Osteoblast (primary cell): ENCODE measurements at regions not wholly inside any gene's neighbourhood (a gene's known extent, or its start where the extent isn't known, plus 50 kb on each side); places are given as distances from the start of the nearest gene placed in this dataset.

Experiments used
- DNase-seq: peaks from one replicate; pipeline ENCODE4 v3.0.0; 2011; ENCODE audit warnings: low spot score, mixed read lengths; ENCODE audit not compliant: insufficient read length; ENCODE audit errors: missing footprints
- H2AFZ ChIP-seq: 2 replicates; pipeline ENCODE4 v1.6.0; 2011; ENCODE audit warnings: mild to moderate bottlenecking, low read length
- H3K27ac ChIP-seq: 2 replicates; pipeline ENCODE4 v1.5.1; 2011; ENCODE audit warnings: mild to moderate bottlenecking, low read depth, low read length, moderate library complexity
- H3K27me3 ChIP-seq: 2 replicates; pipeline ENCODE4 v1.6.0; 2012; ENCODE audit warnings: mild to moderate bottlenecking, control low read depth, inconsistent platforms, low read length, moderate library complexity; ENCODE audit not compliant: insufficient read depth
- H3K36me3 ChIP-seq: 2 replicates; pipeline ENCODE4 v1.5.1; 2011; ENCODE audit warnings: mild to moderate bottlenecking, low read length, control low read depth, moderate library complexity; ENCODE audit not compliant: insufficient read depth
- H3K4me1 ChIP-seq: 2 replicates; pipeline ENCODE4 v1.5.1; 2011; ENCODE audit warnings: mild to moderate bottlenecking, low read length, control low read depth, moderate library complexity; ENCODE audit not compliant: insufficient read depth
- H3K4me2 ChIP-seq: 2 replicates; pipeline ENCODE4 v1.6.0; 2011; ENCODE audit warnings: mild to moderate bottlenecking, low read length; ENCODE audit not compliant: insufficient read depth
- H3K4me3 ChIP-seq: fragments of 200-600 bp; sonication (generic); 3 replicates; pipeline ENCODE4 v1.5.1; 2012; ENCODE audit warnings: mild to moderate bottlenecking, low read length, inconsistent platforms; ENCODE audit not compliant: insufficient read depth
- H3K79me2 ChIP-seq: 2 replicates; pipeline ENCODE4 v1.6.0; 2012; ENCODE audit warnings: mild to moderate bottlenecking, low read length, control low read depth, inconsistent platforms; ENCODE audit not compliant: insufficient read depth
- H3K9me3 ChIP-seq: 2 replicates; pipeline ENCODE4 v1.5.1; 2011; ENCODE audit warnings: low read depth, low read length, control low read depth
- H4K20me1 ChIP-seq: 2 replicates; pipeline ENCODE4 v1.6.0; 2012; ENCODE audit warnings: mild to moderate bottlenecking, low read length, control low read depth; ENCODE audit not compliant: insufficient read depth
- TF ChIP-seq, protein P1 (sequence below): IDR thresholded peaks from 2 replicates; pipeline ENCODE4 v1.5.1; 2011; ENCODE audit warnings: mild to moderate bottlenecking, low read depth, low read length, moderate library complexity; ENCODE audit errors: extremely low read depth

DNA sequence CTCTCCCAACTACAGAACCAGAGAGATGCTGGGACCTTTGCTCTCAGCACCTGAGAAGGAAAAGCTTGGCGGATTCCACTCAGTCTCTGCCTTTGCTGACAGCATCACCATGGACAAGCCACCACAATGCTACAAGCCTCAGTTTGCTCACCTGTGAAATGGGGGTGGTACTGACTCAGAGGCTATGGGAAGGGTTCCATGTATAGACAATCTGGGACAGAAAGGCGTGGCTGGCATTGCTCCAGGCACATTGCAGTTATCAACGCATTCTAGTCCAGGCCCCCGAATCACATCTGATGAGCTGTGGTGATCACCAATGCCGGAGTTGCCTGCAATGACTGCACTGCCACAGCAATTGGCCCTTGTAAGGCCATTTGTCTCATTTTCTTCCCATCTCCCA lies 72.6 kb downstream of the ISX start:
- no peaks in the 10 kb centered on the region for H3K4me1 ChIP-seq
- TF ChIP-seq, protein P1, sequence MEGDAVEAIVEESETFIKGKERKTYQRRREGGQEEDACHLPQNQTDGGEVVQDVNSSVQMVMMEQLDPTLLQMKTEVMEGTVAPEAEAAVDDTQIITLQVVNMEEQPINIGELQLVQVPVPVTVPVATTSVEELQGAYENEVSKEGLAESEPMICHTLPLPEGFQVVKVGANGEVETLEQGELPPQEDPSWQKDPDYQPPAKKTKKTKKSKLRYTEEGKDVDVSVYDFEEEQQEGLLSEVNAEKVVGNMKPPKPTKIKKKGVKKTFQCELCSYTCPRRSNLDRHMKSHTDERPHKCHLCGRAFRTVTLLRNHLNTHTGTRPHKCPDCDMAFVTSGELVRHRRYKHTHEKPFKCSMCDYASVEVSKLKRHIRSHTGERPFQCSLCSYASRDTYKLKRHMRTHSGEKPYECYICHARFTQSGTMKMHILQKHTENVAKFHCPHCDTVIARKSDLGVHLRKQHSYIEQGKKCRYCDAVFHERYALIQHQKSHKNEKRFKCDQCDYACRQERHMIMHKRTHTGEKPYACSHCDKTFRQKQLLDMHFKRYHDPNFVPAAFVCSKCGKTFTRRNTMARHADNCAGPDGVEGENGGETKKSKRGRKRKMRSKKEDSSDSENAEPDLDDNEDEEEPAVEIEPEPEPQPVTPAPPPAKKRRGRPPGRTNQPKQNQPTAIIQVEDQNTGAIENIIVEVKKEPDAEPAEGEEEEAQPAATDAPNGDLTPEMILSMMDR: no peak
- DNase-seq: no peak
- no peak overlapping the region for H3K27ac ChIP-seq
- no peaks in the 10 kb centered on the region for H3K9me3 ChIP-seq
- H3K4me3 ChIP-seq: no peak overlapping the region
- no peaks in the 10 kb centered on the region for H3K79me2 ChIP-seq
- no peaks in the 10 kb centered on the region for H4K20me1 ChIP-seq
- H2AFZ ChIP-seq: no peak overlapping the region
- no peaks in the 10 kb centered on the region for H3K36me3 ChIP-seq
- H3K27me3 ChIP-seq: no peaks in the 10 kb centered on the region
- H3K4me2 ChIP-seq: no peak overlapping the region

- H3K36me3 ChIP-seq: no peaks in the 10 kb centered on the region
- H3K4me3 ChIP-seq: no peak overlapping the region
- H4K20me1 ChIP-seq: no peaks in the 10 kb centered on the region
- H3K27me3 ChIP-seq: no peaks in the 10 kb centered on the region
- no peak overlapping the region for H2AFZ ChIP-seq
- H3K9me3 ChIP-seq: no peaks in the 10 kb centered on the region
- no peak overlapping the region for H3K4me2 ChIP-seq
- peak; percentile 18 for DNase-seq
- no peaks in the 10 kb centered on the region for H3K4me1 ChIP-seq
- H3K79me2 ChIP-seq: no peaks in the 10 kb centered on the region
- TF ChIP-seq, protein P1: peak; percentile 17
- no peak overlapping the region for H3K27ac ChIP-seq
Observed at GRCh38 chr22:35140879-35141745, 75.2 kb downstream of the ISX start.

DNA sequence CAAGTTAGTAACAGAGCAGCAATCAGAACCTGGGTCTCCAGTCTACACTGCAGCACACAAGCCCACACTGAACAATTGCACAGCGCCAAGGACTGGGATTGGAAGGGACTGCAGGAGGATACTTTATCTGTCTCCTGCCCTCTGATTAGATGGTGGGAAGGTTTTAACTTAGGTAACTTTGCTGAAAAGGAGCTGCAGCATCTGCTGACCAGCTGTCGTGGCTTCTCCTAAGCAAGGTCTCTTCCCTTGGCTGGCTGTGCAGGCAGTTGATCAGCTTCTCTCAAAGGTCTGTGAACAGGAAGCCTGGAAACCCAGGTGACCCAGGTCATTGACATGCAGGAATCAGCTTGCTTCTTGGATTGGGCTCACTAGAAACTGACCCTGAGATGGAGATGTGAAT lies 82.4 kb downstream of the ISX start:
- Histone ChIP-seq H3K36me3 (no peaks in the 10 kb centered on the region), H4K20me1 (no peaks in the 10 kb centered on the region), H3K9me3 (no peaks in the 10 kb centered on the region), H3K79me2 (no peaks in the 10 kb centered on the region), H3K4me3 (no peak overlapping the region), H3K4me1 (no peaks in the 10 kb centered on the region), H2AFZ (no peak overlapping the region), H3K27ac (no peak overlapping the region), H3K4me2 (no peak overlapping the region), H3K27me3 (peaks cover 5% of the 10 kb centered on the region)
- DNase-seq: no peak
- TF ChIP-seq, protein P1: no peak

DNA sequence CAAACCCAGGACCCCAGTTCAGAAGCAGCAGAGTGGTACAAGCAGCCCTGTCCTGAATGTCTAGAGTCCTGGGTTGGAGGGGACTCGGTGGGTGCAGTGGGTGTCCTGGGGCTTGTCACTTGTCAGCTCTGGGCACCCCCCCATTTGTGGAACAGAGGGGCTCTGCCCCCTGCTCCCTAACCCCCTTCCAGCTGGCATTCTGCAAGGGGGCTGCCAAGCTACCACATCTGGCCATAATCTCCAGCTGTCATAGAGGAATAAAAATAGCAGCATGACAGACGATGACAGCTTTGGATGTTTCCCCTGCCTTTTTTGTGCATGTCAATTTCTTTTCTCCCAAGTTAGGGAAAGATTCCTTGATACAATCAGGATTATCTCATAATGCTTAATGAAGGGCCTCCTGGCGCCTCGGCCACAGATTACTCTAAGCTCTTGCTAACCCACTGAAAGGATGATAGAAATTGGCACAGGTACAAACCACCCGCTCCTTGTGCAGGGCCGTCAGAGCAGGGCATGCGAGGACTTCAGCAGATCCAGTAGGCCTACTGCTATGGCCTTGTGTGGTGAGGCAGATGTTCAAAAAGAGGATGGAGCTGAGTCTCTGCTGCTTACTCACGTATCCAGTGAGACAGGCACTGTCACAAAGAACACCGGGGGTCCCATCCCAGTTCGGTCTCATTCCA lies 83.0 kb downstream of the ISX start:
- no peaks in the 10 kb centered on the region for H3K79me2 ChIP-seq
- H3K27ac ChIP-seq: no peak overlapping the region
- H3K27me3 ChIP-seq: peaks cover 5% of the 10 kb centered on the region
- no peak overlapping the region for H2AFZ ChIP-seq
- no peak for DNase-seq
- no peak overlapping the region for H3K4me2 ChIP-seq
- no peaks in the 10 kb centered on the region for H3K4me1 ChIP-seq
- H3K4me3 ChIP-seq: no peak overlapping the region
- TF ChIP-seq, protein P1: no peak
- H3K36me3 ChIP-seq: no peaks in the 10 kb centered on the region
- H3K9me3 ChIP-seq: no peaks in the 10 kb centered on the region
- H4K20me1 ChIP-seq: no peaks in the 10 kb centered on the region
